ENCODE measurements at regions not wholly inside any gene's neighbourhood (a gene's known extent, or its start where the extent isn't known, plus 50 kb on each side); places are given as distances from the start of the nearest gene placed in this dataset.

DNA sequence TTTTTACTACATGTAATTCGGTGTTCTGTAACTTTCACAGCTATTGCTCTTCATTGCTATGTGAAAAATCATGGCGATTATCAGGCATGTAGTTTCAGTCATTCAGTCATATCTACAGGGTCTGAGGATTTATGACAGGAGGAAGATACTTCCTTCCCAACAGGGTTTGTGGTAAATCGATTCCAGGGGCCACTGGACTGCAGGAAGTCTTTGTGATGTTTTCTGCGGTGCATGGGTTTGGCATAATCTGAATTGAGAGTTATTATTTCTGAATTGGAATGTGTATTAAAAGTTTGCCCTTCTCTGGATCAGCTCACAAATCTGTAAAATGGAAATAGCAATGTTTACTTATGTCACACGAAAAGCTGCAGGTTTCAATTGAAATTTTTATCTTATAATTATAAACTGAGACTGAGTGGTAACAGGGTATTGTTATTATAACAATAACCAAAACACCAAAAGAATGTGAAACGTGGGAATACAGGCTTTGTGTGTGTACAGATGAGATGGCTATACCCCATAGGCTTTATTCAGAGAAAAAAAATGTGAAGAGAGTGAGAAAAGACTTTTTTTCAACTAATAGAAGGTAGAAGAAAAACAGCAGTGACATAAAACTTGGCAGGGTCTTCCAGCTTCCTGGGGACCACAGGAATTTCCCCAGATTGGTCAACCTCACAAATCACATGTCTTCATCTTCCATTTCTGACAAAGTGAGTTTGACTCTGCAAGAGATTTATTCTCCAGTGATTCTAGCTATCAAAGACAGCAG is 307.7 kb upstream of the NFE2L3 start:
- DNase-seq = no peak

DNA sequence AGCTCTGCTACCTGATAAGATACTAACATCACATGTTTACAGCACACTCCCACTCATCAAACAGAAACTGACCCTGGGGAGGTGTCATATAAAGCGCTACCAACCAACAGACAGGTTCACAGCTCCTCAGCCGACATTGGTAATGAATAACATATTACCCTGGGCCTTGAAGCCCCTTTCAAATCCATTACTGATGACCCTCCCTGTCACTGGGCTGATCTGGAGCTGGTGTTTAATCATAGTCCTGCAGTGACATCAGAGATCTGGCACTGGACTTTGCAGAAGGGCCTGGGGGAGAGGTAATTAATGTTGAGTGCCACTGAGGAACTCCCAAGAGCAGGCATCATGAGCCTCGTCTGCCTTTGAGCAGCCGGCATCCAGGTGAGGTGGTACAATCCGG is 306.5 kb upstream of the NFE2L3 start:
- no peak for DNase-seq

DNA sequence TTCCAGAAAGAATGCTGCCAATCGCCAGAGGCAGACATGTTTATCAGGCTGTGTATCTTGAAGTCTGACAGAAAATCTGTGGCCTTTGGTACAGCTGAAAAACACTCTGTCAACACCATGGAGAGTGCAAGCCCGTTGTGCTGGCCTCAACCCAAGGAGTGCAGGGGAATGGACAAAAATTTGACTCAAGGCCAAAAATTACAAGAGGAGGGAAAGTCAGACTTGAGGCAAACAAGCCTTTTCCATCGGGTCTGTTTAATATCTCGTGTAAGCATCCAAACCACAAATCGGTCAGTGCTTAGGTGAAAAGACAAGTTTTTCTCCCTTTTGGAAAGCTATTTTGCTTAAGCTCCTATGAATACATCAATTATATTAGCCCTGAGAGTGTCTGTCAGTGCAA is 305.3 kb upstream of the NFE2L3 start:
- peak; percentile 84 for DNase-seq

DNA sequence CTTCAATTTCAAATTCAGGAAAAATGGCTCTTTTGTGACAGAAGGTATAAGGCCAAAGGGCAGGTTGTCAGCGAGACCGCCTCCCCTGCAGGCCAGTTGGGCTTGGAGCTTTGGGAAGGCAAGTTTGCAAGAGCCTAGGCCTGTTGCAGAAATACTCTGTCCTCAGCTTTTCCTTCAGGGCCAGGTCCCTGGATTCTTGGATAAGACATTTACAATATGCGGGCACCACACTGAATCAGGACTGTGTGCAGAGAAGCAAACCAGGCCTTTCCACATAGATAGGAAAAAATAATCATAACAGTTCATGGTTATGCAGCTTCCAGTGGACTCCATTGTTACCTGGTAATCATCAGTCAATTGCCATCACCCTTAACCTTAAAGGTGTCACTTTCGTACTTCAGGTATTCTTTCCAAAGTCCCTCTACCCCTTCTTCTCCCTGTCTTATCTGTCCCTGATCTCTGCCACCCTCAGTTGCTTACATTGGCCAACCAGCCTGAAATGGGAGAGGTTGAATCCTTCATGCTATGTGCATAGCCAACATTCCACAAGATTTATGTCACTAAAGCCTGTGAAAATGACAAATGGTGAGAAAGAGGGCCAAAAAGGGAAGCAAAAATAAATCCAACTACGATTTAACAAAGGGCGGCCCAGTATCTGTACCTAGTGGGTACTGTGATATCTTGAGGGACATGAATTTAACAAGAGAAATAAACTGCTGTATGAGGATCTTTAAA is 304.5 kb upstream of the NFE2L3 start:
- DNase-seq = no peak

DNA sequence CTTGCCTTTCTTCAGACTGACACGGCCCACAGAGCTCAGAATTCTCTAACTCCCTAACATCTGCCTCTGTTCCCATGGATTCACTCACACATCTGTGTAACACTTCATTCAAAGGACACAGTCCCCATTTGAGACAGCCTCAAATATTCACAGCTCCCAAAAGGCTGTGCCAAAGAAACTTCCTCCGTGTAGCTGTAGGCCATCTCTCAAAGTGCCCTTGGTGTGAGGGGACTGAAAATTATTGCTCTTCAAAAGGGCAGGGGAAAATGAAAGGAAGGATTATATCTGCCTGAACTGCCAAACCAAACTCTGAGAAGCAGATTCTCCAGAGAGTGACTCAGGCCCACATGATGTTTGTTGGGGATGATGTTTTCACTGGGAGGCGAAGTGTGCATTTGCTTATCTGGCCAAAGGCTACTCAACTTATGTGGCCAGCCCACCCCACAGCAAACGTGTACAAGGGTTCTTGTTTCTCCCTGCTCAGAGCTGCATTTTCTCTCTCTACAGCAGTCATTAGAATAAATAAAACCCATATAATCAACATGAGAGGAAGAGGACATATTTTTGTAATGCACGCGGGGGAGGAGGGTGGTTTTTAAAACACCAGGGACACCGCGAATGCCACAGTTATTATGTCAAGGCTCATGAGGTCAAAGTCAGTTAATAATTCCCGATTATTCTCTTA is 302.4 kb upstream of the NFE2L3 start:
- peak; percentile 78 for DNase-seq

DNA sequence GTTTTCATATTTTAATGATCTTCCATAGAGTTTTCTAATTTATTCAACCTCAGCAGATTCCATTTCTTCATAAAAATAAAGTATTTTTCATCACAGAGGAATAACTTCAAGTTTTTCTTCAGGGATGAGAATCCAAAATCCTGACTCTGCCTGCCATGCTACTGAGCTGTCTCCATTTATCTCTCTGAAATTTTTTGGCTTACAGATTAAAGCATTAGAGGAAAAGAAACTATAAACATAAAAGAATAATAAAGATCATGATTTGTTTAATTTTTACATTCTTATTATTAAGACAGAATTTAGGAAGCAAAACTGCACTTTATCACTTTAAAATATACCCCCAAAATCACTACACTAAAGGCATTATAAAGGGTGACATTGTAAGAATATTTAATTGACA is 301.8 kb upstream of the NFE2L3 start:
- DNase-seq = no peak

DNA sequence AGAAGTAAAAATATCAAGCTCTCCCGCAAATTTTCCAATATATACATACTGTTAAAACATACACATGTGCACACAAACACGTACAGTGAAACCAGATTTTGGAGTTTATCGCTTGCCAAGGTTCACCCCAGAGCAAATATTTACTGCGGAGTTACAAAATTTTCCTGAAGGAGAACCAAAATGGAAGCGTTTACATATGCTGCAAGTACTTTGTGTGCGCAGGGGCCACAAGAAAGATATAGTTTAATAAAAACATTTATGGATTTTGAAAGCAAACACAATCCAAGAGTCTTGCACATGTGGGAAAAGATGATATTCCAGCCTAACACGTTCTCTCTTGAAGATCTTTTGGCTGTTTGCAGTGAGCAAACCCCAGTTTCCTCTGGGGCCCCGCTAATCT is 301.3 kb upstream of the NFE2L3 start:
- DNase-seq = no peak

DNA sequence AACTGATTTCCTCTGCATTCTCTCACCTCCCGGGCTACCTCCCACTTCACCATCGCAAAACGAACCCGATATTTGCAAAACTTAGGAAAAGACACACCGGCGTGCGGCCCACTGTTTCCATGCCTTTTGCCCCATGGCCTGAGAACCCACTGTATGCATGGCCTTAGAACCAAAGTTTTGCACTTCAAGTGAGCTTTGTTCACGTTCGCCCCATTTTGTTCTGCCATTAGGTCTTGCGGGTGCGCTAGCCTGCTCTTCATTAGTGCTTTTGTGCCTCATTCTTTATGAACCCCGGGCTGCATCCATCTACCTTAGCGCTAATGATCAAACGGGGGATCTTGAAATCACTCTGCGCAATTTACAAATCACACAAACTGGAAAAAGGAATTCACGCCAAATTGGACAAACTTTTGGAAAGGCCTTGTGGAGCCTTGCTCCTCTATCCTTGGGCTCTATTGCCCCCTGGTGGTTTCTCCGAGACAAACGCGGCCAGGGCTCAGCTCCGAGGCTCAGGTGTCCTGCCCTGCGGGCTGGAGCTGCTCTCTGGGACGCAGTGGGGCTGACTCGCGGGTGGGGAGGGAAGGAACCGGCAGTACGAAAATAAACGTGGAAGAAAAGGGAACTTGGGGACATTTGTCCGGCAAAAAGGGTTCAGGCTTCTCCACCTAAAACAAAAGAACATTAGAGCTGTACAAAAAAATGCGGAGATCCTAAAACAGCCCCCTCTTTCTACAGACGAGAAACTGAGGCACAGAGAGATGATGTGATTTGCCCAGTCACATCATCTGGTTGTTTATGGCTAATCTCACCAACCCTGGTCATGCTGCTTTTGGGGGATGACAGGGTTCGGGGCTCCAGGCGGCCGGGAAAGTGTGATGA is 300.4 kb upstream of the NFE2L3 start:
- peak; percentile 95 for DNase-seq

DNA sequence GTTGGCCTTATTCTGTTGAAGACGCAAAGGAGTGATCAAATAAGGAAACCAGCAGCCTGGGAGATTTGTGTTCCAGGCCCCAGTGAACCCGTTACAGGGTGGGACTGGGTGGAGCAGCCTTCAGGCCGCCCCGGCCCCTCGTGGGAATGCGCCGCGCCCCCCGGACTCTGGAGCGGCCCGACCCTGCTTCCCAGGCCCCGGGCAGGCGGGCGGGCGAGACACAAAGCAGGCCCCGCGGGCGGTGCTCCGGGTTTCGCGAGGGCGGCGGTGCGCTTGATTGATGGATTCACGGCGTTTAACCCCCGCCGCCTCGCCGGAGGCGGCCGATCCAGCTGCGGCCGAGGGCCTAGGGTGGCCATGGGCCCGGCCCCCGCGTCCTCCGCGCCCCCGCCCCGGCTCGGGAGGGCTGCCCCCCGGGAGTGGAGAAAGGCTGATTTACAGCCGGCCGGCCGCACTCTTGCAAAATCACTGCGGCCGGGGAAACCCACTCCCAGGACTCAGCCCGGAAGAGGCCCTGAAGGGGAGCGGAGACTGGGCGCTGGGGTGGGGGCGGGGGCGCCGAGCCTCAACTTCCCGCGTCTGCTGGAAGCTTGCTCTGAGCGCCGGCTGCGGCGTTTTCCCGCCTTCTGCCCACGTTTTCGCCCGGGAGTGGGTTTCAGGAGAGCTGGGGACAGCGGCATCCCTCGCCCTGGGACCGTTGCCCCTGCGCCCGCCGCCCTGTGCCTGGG is 299.6 kb upstream of the NFE2L3 start:
- DNase-seq = no peak

DNA sequence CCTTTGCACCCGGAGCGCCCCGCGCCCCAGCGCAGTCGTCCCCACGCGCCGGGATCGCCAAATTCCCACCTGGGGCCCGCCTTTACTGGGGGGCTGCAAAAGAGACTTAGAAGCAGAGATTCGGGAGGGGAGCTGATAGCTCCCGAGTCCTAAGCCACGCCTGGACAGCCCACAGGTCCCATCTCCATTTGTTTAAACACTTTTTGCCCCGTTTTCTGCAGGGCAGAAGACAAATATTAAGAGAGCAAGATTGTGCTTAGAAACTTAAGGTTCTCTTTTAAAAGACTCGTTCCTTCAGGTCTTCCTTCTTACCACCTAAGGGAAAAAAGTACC is 299.1 kb upstream of the NFE2L3 start:
- no peak for DNase-seq

DNA sequence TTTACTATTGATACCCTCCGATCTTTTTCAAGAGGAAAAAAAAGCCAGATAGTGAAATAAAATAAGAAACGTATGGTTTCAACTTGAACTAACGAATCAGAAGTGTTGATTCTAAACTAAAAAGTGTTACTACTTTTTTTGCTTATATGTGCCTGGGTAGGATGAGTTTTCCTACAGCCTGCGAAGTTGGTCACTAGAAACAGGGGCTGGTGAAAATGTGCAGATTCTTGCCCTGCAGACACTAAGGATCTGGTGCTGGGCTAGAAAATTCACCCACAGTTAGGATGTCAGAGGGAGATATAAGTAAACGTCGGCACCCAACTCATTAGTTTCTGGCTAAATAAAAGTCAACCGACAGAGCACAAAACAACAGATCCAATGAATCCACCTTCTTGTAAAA is 298.7 kb upstream of the NFE2L3 start:
- no peak for DNase-seq

DNA sequence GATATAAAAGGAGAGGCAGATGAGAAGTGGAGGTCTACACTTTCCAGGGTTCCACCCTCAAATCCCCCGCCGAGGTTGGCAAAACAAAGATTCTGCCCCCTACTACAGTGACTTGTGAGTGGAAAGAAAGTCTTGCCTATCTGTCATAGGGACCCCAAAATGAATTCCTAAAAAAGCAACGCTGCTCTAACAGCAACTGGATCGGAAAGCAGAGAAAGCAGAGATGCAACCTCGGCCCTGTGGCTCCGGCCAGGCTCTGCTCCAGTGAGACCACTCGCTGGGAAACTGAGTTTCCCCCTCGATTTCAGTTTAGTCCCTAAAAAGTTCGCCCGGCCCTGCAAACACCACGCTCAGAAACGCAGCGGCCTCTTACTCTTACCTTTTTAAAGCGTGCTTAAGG is 297.9 kb upstream of the NFE2L3 start:
- no peak for DNase-seq

DNA sequence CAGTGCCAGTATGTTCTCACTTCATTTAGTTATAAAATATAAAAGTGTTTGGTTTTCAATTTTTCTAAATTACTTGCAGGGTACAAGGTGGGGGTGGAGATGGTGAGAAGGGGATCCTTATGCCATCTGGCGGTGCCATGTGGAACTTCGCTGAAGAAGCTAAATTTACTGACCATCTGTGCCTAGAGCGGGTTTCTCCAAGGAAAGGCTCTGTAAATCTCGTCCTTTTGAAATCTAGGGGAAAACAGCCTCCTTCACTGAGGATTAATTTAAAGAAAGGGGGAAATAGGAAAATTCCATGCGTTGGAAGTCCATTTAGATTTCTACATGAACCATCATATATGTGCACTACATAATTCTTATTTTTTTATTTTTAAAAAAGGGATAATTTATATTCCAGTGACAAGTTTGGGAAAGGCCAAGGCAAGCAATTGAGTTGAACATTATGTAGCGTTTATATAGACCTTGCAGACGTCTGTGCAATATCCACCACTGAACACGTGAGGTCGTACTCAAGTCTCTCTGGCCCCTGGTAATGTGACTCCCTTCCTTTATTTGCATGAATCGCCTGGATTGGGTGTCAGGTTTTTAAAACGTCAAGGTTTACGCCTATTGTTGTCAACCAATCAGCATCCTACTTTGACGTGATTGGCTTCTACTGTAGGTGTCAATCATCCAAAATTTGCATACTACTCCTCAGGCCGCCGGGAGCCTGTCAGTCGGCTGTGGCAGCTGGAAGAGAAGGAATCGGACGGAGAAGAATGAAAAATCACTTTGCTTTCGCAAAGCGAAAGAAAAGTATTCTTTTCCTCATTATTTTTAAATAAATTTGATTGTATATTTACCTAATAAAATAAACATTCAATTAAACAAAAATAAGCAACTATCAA is 297.1 kb upstream of the NFE2L3 start:
- peak; percentile 93 for DNase-seq

DNA sequence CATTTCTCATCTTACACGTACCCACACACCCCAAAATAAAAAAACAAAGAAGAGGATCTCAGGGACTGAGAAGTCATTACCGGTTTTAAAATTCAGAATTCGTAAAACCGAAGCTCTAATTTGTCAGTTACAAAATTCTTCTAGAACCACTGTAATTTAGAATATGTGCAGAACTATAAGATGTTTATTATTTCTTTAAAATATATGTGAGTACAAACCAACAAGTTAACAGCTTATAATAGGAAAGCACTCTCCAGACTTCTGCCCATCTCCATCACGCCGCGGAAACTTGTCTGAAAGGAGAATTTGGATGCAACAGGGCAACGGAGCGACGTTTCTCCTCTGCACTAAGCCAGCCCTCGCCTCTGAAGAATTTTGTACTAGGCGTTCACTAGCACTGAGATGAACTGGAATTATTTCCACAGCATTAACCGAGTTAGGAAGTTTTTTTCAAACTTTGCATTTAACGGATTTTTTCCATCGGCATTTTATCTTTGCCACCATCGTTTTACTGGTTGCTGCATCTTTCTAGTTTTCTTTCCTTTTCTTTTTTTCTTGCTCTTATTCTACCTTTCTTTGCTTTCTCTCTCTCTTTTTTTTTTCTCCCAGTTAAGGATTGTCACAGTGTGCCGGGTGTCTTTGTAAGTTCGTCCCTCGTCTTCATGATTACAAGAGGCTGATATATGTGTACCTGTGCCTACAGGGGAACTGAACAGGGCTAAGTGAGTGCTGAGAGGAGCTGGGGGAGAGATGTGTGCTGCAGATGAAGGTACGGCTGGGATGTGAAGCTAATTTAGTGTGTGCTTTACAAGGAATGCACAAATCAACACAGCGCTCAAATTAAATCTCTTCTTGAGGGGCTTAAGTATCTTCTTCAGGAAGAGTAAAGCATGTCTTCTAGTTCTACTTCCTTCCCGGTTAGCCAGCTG is 295.9 kb upstream of the NFE2L3 start:
- no peak for DNase-seq

DNA sequence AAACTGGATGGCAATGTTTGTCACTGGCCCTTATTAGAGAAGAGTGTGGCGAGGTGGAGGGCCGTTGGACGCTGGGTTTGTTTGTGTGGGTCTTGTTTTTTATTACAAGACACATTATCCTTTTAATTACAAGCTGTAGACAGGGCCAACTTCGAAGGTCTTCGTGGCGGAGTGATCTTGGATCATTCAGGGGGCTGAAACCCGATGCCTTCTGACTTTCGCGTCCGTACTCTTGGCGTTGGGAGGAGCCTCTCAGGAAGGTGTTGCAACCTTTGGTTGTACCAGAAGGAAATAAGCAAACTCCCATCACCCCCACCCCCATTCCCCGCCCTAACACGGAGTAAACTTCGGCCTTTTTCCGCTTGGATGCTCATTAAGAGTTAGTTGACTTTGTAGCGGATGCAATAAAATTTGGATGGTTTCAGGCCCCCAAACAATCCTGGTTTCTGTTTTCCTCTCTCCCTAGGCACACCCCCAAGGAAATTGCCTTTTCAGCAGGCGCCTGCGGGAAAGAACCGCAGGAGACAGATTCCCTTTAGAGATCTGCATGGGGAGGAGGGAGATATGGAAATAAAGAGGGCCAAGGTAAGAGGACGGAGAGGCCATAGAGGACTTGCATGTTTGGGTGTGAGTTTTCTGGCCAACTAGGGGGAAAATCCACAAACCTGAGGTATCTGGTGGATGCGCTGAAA is 294.5 kb upstream of the NFE2L3 start:
- no peak for DNase-seq

DNA sequence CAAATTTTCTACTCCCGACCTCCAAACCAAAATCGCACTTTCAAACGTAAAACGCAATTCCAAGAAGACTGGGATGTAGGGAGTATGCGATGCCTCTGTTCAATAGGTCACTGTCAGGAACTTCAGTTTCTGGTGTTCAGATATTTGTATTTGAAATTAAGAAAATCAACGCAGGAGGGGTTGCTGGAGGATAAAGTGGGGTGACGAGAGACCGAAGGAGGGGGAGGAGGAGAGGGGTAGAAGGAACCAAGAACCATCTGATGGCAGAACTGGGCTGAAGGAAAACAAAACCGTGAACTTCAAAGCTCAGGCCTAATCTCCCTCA is 293.8 kb upstream of the NFE2L3 start:
- DNase-seq = no peak

DNA sequence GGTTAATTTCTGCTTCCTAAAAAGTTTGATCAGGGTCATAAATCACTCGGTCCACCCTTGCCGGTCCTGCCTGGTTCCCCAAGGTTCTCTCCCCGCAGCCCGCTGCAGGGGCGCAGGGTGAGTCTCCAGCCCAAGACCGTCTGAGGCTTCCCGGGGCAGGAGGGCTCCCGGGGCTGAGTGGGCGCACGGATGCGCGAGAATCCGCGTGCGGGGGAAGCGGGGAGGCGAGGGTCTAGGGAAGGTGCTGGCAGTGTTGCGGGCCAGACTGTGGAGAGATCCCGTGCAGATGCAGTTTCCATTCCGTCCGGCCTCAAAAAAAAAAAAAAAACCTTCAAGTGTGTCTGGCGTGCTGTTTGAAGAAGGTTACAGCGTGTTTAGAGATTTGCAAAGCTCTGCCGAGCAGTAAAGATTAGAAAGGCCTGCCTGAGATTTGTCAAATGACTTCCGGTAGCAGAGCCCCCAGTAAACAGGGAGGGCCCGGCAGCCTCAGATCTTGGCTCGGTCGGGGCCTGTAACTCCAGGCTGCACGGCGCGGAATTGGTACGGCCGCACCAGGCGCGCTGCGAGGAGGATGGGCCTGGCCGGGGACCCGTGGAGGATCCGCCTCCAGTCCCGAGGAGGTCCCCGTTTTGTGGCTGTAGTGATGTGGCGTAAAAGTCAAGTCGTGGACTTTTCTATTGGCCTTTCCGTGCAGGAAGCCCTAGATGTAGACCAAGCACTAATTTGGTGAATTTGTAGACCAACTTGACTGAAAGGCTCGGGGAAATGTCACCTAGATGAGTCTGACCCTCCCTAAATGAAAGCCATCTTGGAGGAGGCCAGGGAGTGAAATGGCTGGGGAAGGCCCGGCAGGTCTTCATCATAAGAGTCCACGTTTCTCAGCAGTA is 293.2 kb upstream of the NFE2L3 start:
- DNase-seq = no peak
